Heart left ventricle (tissue), 13 donors: ENCODE measurements at regions not wholly inside any gene's neighbourhood (a gene's known extent, or its start where the extent isn't known, plus 50 kb on each side); places are given as distances from the start of the nearest gene placed in this dataset.

Source experiments
- CTCF ChIP-seq, 12 donors: fragments of 200-600 bp; sonication (generic) in 4 of 12; IDR thresholded peaks; one replicate each; pipeline versions ENCODE4 v1.5.0 to v1.8.0; 2018 to 2022; ENCODE audit warnings: antibody characterized with exemption in 12 of 12, mild to moderate bottlenecking in 5 of 12
- POLR2A ChIP-seq, 2 donors: fragments of 450-650 bp; IDR thresholded peaks; one replicate each; pipeline ENCODE4 v1.6.1; 2017; ENCODE audit warnings: antibody characterized with exemption in 2 of 2, mild to moderate bottlenecking in 2 of 2, moderate library complexity in 2 of 2
- donor health status: ischemic (EF 13 %, LVEDD 7.1; RV severe dilation, severe dysfunction).
- donor health status: DM: no; HTN: yes; CAD: no.
- donor health status: DM: no; HTN: no; CAD: no.
- donor health status: ischemic (EF 25% LVEDD 6.9; RV normal size, moderate dysfunction).
- donor health status: ischemic (EF 25% LVEDD 5.7; RV mildly dilated, moderate dysfunction).
- donor health status: ischemic (EF 35%, LVEDD 5.7; RV mildly dilated, moderate dysfunction).
- donor health status: nonischemic (EF 11% LVEDD 7.7; RV severe dilation, severe dysfunction).
- donor health status: DM: yes; HTN: yes; CAD: no.
- donor health status: PGD.
- donor health status: ischemic (EF 29% LVEDD 5.4; RV normal size, mild dysfunction).
- donor health status: nonischemic (EF 23%, LVEDD 6.1; RV moderate dilation, normal function).

GRCh38 chr1:216923601-216924000, 200.4 kb upstream of the ESRRG start:
- TF ChIP-seq POLR2A (IDR thresholded peaks at IDR 0.05) (no peak), CTCF (IDR thresholded peaks at IDR 0.05) (no peak)
